ENCODE measurements at regions not wholly inside any gene's neighbourhood (a gene's known extent, or its start where the extent isn't known, plus 50 kb on each side); places are given as distances from the start of the nearest gene placed in this dataset.

GRCh38 chr12:93140325-93140724, 211.2 kb upstream of the EEA1 start:
- Histone ChIP-seq H3K23ac (ENCODE audit: insufficient read length) (no peak overlapping the region), H3K23me2 (ENCODE audit: low read depth, low read length) (no peaks in the 10 kb centered on the region), H4K5ac (ENCODE audit: insufficient read length, low read depth, low read length) (no peak overlapping the region), H4K8ac (ENCODE audit: extremely low read depth, insufficient read depth, low read length) (no peak overlapping the region), H2BK15ac (ENCODE audit: low read length) (no peak overlapping the region), H3K79me1 (ENCODE audit: low read depth, low read length) (no peaks in the 10 kb centered on the region), H4K20me1 (replicated peaks in 1 of 2; ENCODE audit: control insufficient read depth in 1 of 2, insufficient read depth in 2 of 2, low read length in 2 of 2) (no peaks in the 10 kb centered on the region), H4K91ac (replicated peaks; ENCODE audit: insufficient read length, low read length) (no peak overlapping the region), H3K27me3 (replicated peaks in 1 of 4; ENCODE audit: control insufficient read depth in 3 of 4, extremely low read depth in 1 of 4, insufficient read depth in 3 of 4, low read length in 3 of 4) (no peaks in the 10 kb centered on the region), H3K4me1 (replicated peaks in 1 of 4; ENCODE audit: control insufficient read depth in 3 of 4, insufficient read depth in 4 of 4, low read length in 3 of 4) (no peaks in the 10 kb centered on the region), H3K4me2 (ENCODE audit: insufficient read depth in 1 of 2, low read depth in 2 of 2, low read length in 2 of 2) (no peak overlapping the region), H3K4me3 (ENCODE audit: extremely low read depth in 1 of 4, insufficient read depth in 2 of 4, low read depth in 3 of 4, low read length in 4 of 4) (no peak overlapping the region), H3K9me3 (ENCODE audit: insufficient read depth in 2 of 2, low read depth in 1 of 2, low read length in 1 of 2) (no peaks in the 10 kb centered on the region), H3K27ac (ENCODE audit: low read depth, low read length) (no peak overlapping the region), H3K4ac (replicated peaks; ENCODE audit: insufficient read length, low read depth, low read length) (no peak overlapping the region), H2AFZ (ENCODE audit: low read length) (no peak overlapping the region), H3K18ac (ENCODE audit: extremely low read depth, low read length) (no peak overlapping the region), H2BK5ac (ENCODE audit: low read depth, low read length) (no peak overlapping the region), H2BK20ac (ENCODE audit: low read length) (no peak overlapping the region), H3K36me3 (ENCODE audit: control insufficient read depth in 2 of 4, insufficient read depth in 4 of 4, low read length in 3 of 4) (no peaks in the 10 kb centered on the region), H3K56ac (replicated peaks; ENCODE audit: insufficient read length, low read depth, low read length) (no peak overlapping the region), H2BK12ac (ENCODE audit: low read depth, low read length) (no peak overlapping the region), H2BK120ac (replicated peaks; ENCODE audit: low read depth, low read length) (no peak overlapping the region), H3K14ac (ENCODE audit: insufficient read length) (no peak overlapping the region), H2AK5ac (ENCODE audit: low read depth, low read length) (no peak overlapping the region), H3K79me2 (ENCODE audit: control insufficient read depth in 1 of 2, insufficient read depth in 2 of 2, low read length in 2 of 2) (no peaks in the 10 kb centered on the region), H3K9ac (replicated peaks in 1 of 4; ENCODE audit: extremely low read depth in 1 of 4, low read depth in 3 of 4, low read length in 3 of 4) (no peak overlapping the region)
- ChIA-PET POLR2A (ENCODE audit: partially characterized antibody) (no interaction called here), CTCF (ENCODE audit: partially characterized antibody) (interaction anchor here (0.7 to 2.1 kb wide), 6 partner anchors 20 to 257 kb away, joined by 3 to 6 read pairs (median 4); no protein-coding TSS in a partner anchor)
- FAIRE-seq, result no peak
- no peak for DNase-seq (ENCODE audit: low read depth in 1 of 2, low spot score in 2 of 2)
- 92% methylated on average over 1 of the region's 1 CpG; no CpG with 5 or more reads in 1 of the 2 experiments for WGBS, 2 experiments (ENCODE audit: extremely low coverage in 1 of 2, insufficient coverage in 1 of 2, insufficient read length in 1 of 2, insufficient replicate concordance in 2 of 2, low coverage in 1 of 2, low lambda C conversion rate in 2 of 2, missing lambda C conversion rate in 1 of 2)
- no peak for TF ChIP-seq RFX5 (IDR thresholded peaks at IDR 0.05; ENCODE audit: borderline replicate concordance, low read depth, low read length)
- TF ChIP-seq, protein P1, sequence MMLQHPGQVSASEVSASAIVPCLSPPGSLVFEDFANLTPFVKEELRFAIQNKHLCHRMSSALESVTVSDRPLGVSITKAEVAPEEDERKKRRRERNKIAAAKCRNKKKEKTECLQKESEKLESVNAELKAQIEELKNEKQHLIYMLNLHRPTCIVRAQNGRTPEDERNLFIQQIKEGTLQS (IDR thresholded peaks at IDR 0.05; ENCODE audit: insufficient read depth, low read depth, low read length), result no peak
- TF ChIP-seq BCL11A (IDR thresholded peaks at IDR 0.05; ENCODE audit: low read depth in 2 of 2, low read length in 2 of 2), result no peak
- TF ChIP-seq SRF (IDR thresholded peaks at IDR 0.05; ENCODE audit: low read depth, low read length), result no peak
- no peak for TF ChIP-seq SAP30 (IDR thresholded peaks at IDR 0.05; ENCODE audit: insufficient read depth, insufficient replicate concordance, low read length)
- TF ChIP-seq, protein P2, sequence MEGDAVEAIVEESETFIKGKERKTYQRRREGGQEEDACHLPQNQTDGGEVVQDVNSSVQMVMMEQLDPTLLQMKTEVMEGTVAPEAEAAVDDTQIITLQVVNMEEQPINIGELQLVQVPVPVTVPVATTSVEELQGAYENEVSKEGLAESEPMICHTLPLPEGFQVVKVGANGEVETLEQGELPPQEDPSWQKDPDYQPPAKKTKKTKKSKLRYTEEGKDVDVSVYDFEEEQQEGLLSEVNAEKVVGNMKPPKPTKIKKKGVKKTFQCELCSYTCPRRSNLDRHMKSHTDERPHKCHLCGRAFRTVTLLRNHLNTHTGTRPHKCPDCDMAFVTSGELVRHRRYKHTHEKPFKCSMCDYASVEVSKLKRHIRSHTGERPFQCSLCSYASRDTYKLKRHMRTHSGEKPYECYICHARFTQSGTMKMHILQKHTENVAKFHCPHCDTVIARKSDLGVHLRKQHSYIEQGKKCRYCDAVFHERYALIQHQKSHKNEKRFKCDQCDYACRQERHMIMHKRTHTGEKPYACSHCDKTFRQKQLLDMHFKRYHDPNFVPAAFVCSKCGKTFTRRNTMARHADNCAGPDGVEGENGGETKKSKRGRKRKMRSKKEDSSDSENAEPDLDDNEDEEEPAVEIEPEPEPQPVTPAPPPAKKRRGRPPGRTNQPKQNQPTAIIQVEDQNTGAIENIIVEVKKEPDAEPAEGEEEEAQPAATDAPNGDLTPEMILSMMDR (IDR thresholded peaks at IDR 0.05; ENCODE audit: control extremely low read depth in 1 of 3, insufficient read depth in 1 of 3, low read depth in 1 of 3, low read length in 3 of 3), result no peak
- TF ChIP-seq PHF8 (conservative IDR thresholded peaks at IDR 0.05; ENCODE audit: low read depth, low read length), result no peak
- no peak for TF ChIP-seq EP300 (IDR thresholded peaks at IDR 0.05; ENCODE audit: borderline replicate concordance in 1 of 2, low read depth in 2 of 2, low read length in 2 of 2)
- no peak for TF ChIP-seq NRF1 (IDR thresholded peaks at IDR 0.05; ENCODE audit: low read depth, low read length)
- TF ChIP-seq SUZ12 (IDR thresholded peaks at IDR 0.05; ENCODE audit: low read length), result no peak
- TF ChIP-seq BACH1 (IDR thresholded peaks at IDR 0.05; ENCODE audit: low read length), result no peak

Data from H1 (cell line).